ENCODE measurements at regions not wholly inside any gene's neighbourhood (a gene's known extent, or its start where the extent isn't known, plus 50 kb on each side); places are given as distances from the start of the nearest gene placed in this dataset.

GRCh38 chr15:92847841-92848240 is 52.3 kb upstream of the CHD2 start:
- TF ChIP-seq ZFP3 (CRISPR knock-in tag; IDR thresholded peaks at IDR 0.05) (no peak), BACH2 (CRISPR knock-in tag; IDR thresholded peaks at IDR 0.05; ENCODE audit: borderline replicate concordance) (no peak), OSR1 (CRISPR knock-in tag; IDR thresholded peaks at IDR 0.05) (no peak), TOX (CRISPR knock-in tag; IDR thresholded peaks at IDR 0.05; ENCODE audit: borderline replicate concordance) (no peak), GLIS3 (CRISPR knock-in tag; IDR thresholded peaks at IDR 0.05) (no peak), ZFP30 (CRISPR knock-in tag; IDR thresholded peaks at IDR 0.05) (no peak), TCF4 (CRISPR knock-in tag; IDR thresholded peaks at IDR 0.05; ENCODE audit: borderline replicate concordance) (no peak), ESRRG (CRISPR knock-in tag; IDR thresholded peaks at IDR 0.05) (no peak), ZNF8 (CRISPR knock-in tag; IDR thresholded peaks at IDR 0.05) (no peak), ZNF70 (CRISPR knock-in tag; IDR thresholded peaks at IDR 0.05) (no peak), CREB5 (CRISPR knock-in tag; IDR thresholded peaks at IDR 0.05; ENCODE audit: low read depth) (no peak), CSRNP3 (CRISPR knock-in tag; IDR thresholded peaks at IDR 0.05) (no peak), CSDC2 (CRISPR knock-in tag; IDR thresholded peaks at IDR 0.05) (no peak), PATZ1 (CRISPR knock-in tag; IDR thresholded peaks at IDR 0.05; ENCODE audit: borderline replicate concordance) (no peak), ZNF565 (CRISPR knock-in tag; conservative IDR thresholded peaks at IDR 0.05; ENCODE audit: low read depth) (no peak), POU6F1 (CRISPR knock-in tag; IDR thresholded peaks at IDR 0.05; ENCODE audit: borderline replicate concordance, low read depth) (no peak), TSHZ2 (CRISPR knock-in tag; IDR thresholded peaks at IDR 0.05) (no peak), PPARA (CRISPR knock-in tag; IDR thresholded peaks at IDR 0.05; ENCODE audit: borderline replicate concordance) (no peak), RARB (CRISPR knock-in tag; IDR thresholded peaks at IDR 0.05) (no peak), SNAI2 (CRISPR knock-in tag; IDR thresholded peaks at IDR 0.05) (no peak)
- ATAC-seq, result no peak

- ATAC-seq, result no peak
- TF ChIP-seq ZFP3 (CRISPR knock-in tag; IDR thresholded peaks at IDR 0.05), result no peak
- TF ChIP-seq CSDC2 (CRISPR knock-in tag; IDR thresholded peaks at IDR 0.05), result no peak
- no peak for TF ChIP-seq TOX (CRISPR knock-in tag; IDR thresholded peaks at IDR 0.05; ENCODE audit: borderline replicate concordance)
- no peak for TF ChIP-seq ARNTL (CRISPR knock-in tag; IDR thresholded peaks at IDR 0.05; ENCODE audit: borderline replicate concordance, low read depth)
- no peak for TF ChIP-seq ISL1 (CRISPR knock-in tag; IDR thresholded peaks at IDR 0.05)
- TF ChIP-seq ZNF8 (CRISPR knock-in tag; IDR thresholded peaks at IDR 0.05), result no peak
- TF ChIP-seq ZNF70 (CRISPR knock-in tag; IDR thresholded peaks at IDR 0.05), result no peak
- no peak for TF ChIP-seq ZC3H10 (CRISPR knock-in tag; IDR thresholded peaks at IDR 0.05)
- TF ChIP-seq TSHZ2 (CRISPR knock-in tag; IDR thresholded peaks at IDR 0.05), result no peak
- no peak for TF ChIP-seq SNAI2 (CRISPR knock-in tag; IDR thresholded peaks at IDR 0.05)
- no peak for TF ChIP-seq RARB (CRISPR knock-in tag; IDR thresholded peaks at IDR 0.05)
Measured at GRCh38 chr15:92848464-92848851, 51.7 kb upstream of the CHD2 start.

All from SK-N-SH treated with all-trans-retinoic acid at 6 μM for 48 hours (cell line).